H9 (cell line): ENCODE measurements at regions not wholly inside any gene's neighbourhood (a gene's known extent, or its start where the extent isn't known, plus 50 kb on each side); places are given as distances from the start of the nearest gene placed in this dataset.

Experiments used
- DNase-seq: peaks from one replicate; pipeline ENCODE4 v3.0.0-alpha.2; 2017
- H2AFZ ChIP-seq: one replicate; pipeline ENCODE4 v1.6.1; 2013; ENCODE audit warnings: mild to moderate bottlenecking, low read length, control low read depth, moderate library complexity
- H2AK5ac ChIP-seq: 2 replicates; pipeline ENCODE4 v1.6.1; 2013; ENCODE audit warnings: low read length, control low read depth, mixed read lengths; ENCODE audit not compliant: insufficient read length
- H2BK120ac ChIP-seq: one replicate; pipeline ENCODE4 v1.6.1; 2013; ENCODE audit warnings: low read depth, mild to moderate bottlenecking, low read length, control low read depth, inconsistent platforms; ENCODE audit not compliant: poor library complexity, severe bottlenecking
- H2BK12ac ChIP-seq: 2 replicates; pipeline ENCODE4 v1.6.1; 2013; ENCODE audit warnings: low read length, control low read depth, mixed read lengths, low read depth; ENCODE audit not compliant: insufficient read length
- H2BK15ac ChIP-seq: 2 replicates; pipeline ENCODE4 v1.6.1; 2013; ENCODE audit warnings: low read depth, low read length, control low read depth
- H2BK20ac ChIP-seq: one replicate; pipeline ENCODE4 v1.6.1; 2013; ENCODE audit warnings: low read depth, mild to moderate bottlenecking, low read length, control low read depth, inconsistent platforms; ENCODE audit not compliant: poor library complexity, severe bottlenecking
- H2BK5ac ChIP-seq: 2 replicates; pipeline ENCODE4 v1.6.1; 2013; ENCODE audit warnings: low read length, control low read depth, mixed read lengths; ENCODE audit not compliant: insufficient read length
- H3K14ac ChIP-seq: 2 replicates; pipeline ENCODE4 v1.6.1; 2013; ENCODE audit warnings: low read length, control low read depth; ENCODE audit not compliant: insufficient read depth
- H3K18ac ChIP-seq: 2 replicates; pipeline ENCODE4 v1.6.1; 2013; ENCODE audit warnings: low read depth, mild to moderate bottlenecking, mixed read lengths, low read length, control low read depth; ENCODE audit not compliant: insufficient read length
- H3K23ac ChIP-seq: 2 replicates; pipeline ENCODE4 v1.6.1; 2013; ENCODE audit warnings: low read length, control low read depth, mixed read lengths, low read depth; ENCODE audit not compliant: insufficient read length
- H3K23me2 ChIP-seq: 2 replicates; pipeline ENCODE4 v1.6.1; 2013; ENCODE audit warnings: low read depth, mild to moderate bottlenecking, mixed read lengths, low read length, control low read depth; ENCODE audit not compliant: insufficient read length, poor library complexity, severe bottlenecking
- H3K27ac ChIP-seq: 2 replicates; pipeline ENCODE4 v1.5.1; 2013; ENCODE audit warnings: low read length, control low read depth, mixed read lengths, low read depth; ENCODE audit not compliant: insufficient read length
- H3K27me3 ChIP-seq: 2 replicates; pipeline ENCODE4 v1.6.1; 2013; ENCODE audit warnings: low read length, control low read depth, inconsistent platforms; ENCODE audit not compliant: insufficient read depth
- H3K4ac ChIP-seq: 2 replicates; pipeline ENCODE4 v1.6.1; 2013; ENCODE audit warnings: low read depth, mild to moderate bottlenecking, control low read depth, inconsistent platforms, low read length, moderate library complexity
- H3K4me1 ChIP-seq: 2 replicates; pipeline ENCODE4 v1.6.1; 2013; ENCODE audit warnings: low read length, control low read depth, inconsistent platforms; ENCODE audit not compliant: insufficient read depth
- H3K4me2 ChIP-seq: 2 replicates; pipeline ENCODE4 v1.6.1; 2013; ENCODE audit warnings: low read length, control low read depth, mixed read lengths; ENCODE audit not compliant: insufficient read length, insufficient read depth
- H3K56ac ChIP-seq: 2 replicates; pipeline ENCODE4 v1.6.1; 2013; ENCODE audit warnings: low read depth, mild to moderate bottlenecking, mixed read lengths, low read length, control low read depth; ENCODE audit not compliant: insufficient read length
- H3K79me1 ChIP-seq: 2 replicates; pipeline ENCODE4 v1.6.1; 2013; ENCODE audit warnings: low read depth, mild to moderate bottlenecking, moderate library complexity, low read length, control low read depth, inconsistent platforms; ENCODE audit not compliant: insufficient read depth, poor library complexity, severe bottlenecking
- H3K79me2 ChIP-seq: 2 replicates; pipeline ENCODE4 v1.6.1; 2013; ENCODE audit warnings: low read length, control low read depth, inconsistent platforms; ENCODE audit not compliant: insufficient read depth
- H3K9ac ChIP-seq: 2 replicates; pipeline ENCODE4 v1.6.1; 2013; ENCODE audit warnings: low read length, control low read depth, mixed read lengths; ENCODE audit not compliant: insufficient read length; ENCODE audit errors: extremely low read depth
- H3K9me3 ChIP-seq: one replicate; pipeline ENCODE4 v1.6.1; 2013; ENCODE audit warnings: low read depth, low read length, inconsistent platforms; ENCODE audit not compliant: control insufficient read depth
- H3T11ph ChIP-seq: one replicate; pipeline ENCODE4 v1.6.1; 2013; ENCODE audit warnings: mild to moderate bottlenecking, low read length, control low read depth, inconsistent platforms
- H4K20me1 ChIP-seq: one replicate; pipeline ENCODE4 v1.6.1; 2013; ENCODE audit not compliant: control insufficient read depth, insufficient read length, insufficient read depth
- H4K5ac ChIP-seq: 2 replicates; pipeline ENCODE4 v1.6.1; 2013; ENCODE audit warnings: low read depth, mild to moderate bottlenecking, mixed read lengths, low read length, control low read depth; ENCODE audit not compliant: insufficient read length
- H4K8ac ChIP-seq: replicated peaks from 2 replicates; pipeline ENCODE4 v1.6.1; 2013; ENCODE audit warnings: low read length, control low read depth, mixed read lengths, low read depth; ENCODE audit not compliant: insufficient read length
- H4K91ac ChIP-seq: 2 replicates; pipeline ENCODE4 v1.6.1; 2013; ENCODE audit warnings: low read depth, mild to moderate bottlenecking, moderate library complexity, mixed read lengths, low read length, control low read depth; ENCODE audit not compliant: insufficient read length
- H3K27ac Mint-ChIP-seq, 3 experiments: 2 replicates in 2 of 3; 3 replicates in 1 of 3; pipeline ENCODE4 v1.8.0; 2020 to 2021; ENCODE audit warnings: mixed read lengths in 3 of 3, mild to moderate bottlenecking in 1 of 3, moderate library complexity in 1 of 3
- H3K27me3 Mint-ChIP-seq: 2 replicates; pipeline ENCODE4 v1.8.0; 2021; ENCODE audit warnings: low read depth, mild to moderate bottlenecking, moderate library complexity, mixed read lengths
- H3K36me3 Mint-ChIP-seq, 3 experiments: 2 replicates in 2 of 3; 3 replicates in 1 of 3; pipeline ENCODE4 v1.8.0; 2020 to 2021; ENCODE audit warnings: low read depth in 3 of 3, mixed read lengths in 3 of 3; ENCODE audit not compliant: insufficient read depth in 1 of 3
- H3K4me1 Mint-ChIP-seq, 2 experiments: 2 replicates each; pipeline ENCODE4 v1.8.0; 2020; ENCODE audit warnings: mixed read lengths in 2 of 2
- H3K4me3 Mint-ChIP-seq, 2 experiments: 2 replicates in 1 of 2; 3 replicates in 1 of 2; pipeline ENCODE4 v1.8.0; 2020 to 2021; ENCODE audit warnings: mild to moderate bottlenecking in 2 of 2, mixed read lengths in 2 of 2, moderate library complexity in 1 of 2
- H3K9me3 Mint-ChIP-seq, 2 experiments: 2 replicates in 1 of 2; 3 replicates in 1 of 2; pipeline ENCODE4 v1.8.0; 2020; ENCODE audit warnings: mild to moderate bottlenecking in 2 of 2, mixed read lengths in 2 of 2, moderate library complexity in 1 of 2
- WGBS: extraction: QIAGEN DNeasy Blood & Tissue Kit; methylation state at CpG from one replicate; pipeline ENCODE4 v1.1.7; 2013; ENCODE audit warnings: missing lambda C conversion rate, low lambda C conversion rate, mixed read lengths; ENCODE audit not compliant: insufficient read length; ENCODE audit errors: extremely low coverage; 5-methylcytosine and 5-hydroxymethylcytosine counted together
- TF ChIP-seq, protein P1 (sequence below): fragments of 200-600 bp; sonication (generic); conservative IDR thresholded peaks from 3 replicates; pipeline ENCODE4 v1.8.0; 2021; ENCODE audit warnings: antibody characterized with exemption, mild to moderate bottlenecking

DNA sequence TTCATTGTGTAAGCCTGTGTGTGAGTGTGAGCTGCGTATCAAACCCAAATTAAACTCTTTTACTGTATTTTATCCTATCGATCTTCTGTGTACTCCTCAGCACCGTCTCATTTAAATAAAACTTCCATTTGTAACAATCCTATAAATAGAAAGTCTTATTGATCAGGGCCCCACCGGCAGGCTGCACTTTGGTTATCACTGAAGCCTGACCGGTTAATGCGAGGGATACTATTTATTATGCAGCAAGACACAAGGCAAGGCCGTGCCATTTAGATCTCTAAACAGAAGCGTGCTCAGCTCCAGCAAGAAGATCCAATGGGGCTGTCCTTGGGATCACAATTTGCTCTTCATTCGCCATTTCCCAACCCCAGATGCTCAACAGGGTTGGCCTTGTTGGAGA is 252.6 kb upstream of the TSHZ3 start:
- Histone ChIP-seq H4K5ac (no peak overlapping the region), H3K18ac (no peak overlapping the region), H3K27ac (no peak overlapping the region), H2BK120ac (no peak overlapping the region), H3K23ac (no peak overlapping the region), H3K9ac (no peak overlapping the region), H3K9me3 (no peaks in the 10 kb centered on the region), H4K91ac (no peak overlapping the region), H2BK20ac (no peak overlapping the region), H3K4me2 (no peak overlapping the region), H2BK5ac (no peak overlapping the region), H3K4me1 (no peaks in the 10 kb centered on the region), H3K56ac (no peak overlapping the region), H3K4ac (no peak overlapping the region), H2BK15ac (no peak overlapping the region), H3T11ph (no peak overlapping the region), H3K79me1 (no peaks in the 10 kb centered on the region), H4K8ac (no peak overlapping the region), H3K27me3 (peaks cover 3% of the 10 kb centered on the region; the same call in 1 of the 2 replicates), H3K79me2 (no peaks in the 10 kb centered on the region), H2AK5ac (no peak overlapping the region), H3K23me2 (no peaks in the 10 kb centered on the region), H2BK12ac (no peak overlapping the region), H3K14ac (no peak overlapping the region), H4K20me1 (no peaks in the 10 kb centered on the region), H2AFZ (no peak overlapping the region)
- H3K4me3 Mint-ChIP-seq, result no peak overlapping the region
- no CpG with 5 or more reads among the region's 9 CpGs for WGBS
- DNase-seq, result no peak
- no peak overlapping the region for H3K27ac Mint-ChIP-seq
- H3K36me3 Mint-ChIP-seq, result no peaks in the 10 kb centered on the region
- 0 out of 2 replicates have a peak, but pooled peaks cover 1% of the 10 kb centered on the region for H3K27me3 Mint-ChIP-seq
- no peaks in the 10 kb centered on the region for H3K4me1 Mint-ChIP-seq
- TF ChIP-seq, protein P1, sequence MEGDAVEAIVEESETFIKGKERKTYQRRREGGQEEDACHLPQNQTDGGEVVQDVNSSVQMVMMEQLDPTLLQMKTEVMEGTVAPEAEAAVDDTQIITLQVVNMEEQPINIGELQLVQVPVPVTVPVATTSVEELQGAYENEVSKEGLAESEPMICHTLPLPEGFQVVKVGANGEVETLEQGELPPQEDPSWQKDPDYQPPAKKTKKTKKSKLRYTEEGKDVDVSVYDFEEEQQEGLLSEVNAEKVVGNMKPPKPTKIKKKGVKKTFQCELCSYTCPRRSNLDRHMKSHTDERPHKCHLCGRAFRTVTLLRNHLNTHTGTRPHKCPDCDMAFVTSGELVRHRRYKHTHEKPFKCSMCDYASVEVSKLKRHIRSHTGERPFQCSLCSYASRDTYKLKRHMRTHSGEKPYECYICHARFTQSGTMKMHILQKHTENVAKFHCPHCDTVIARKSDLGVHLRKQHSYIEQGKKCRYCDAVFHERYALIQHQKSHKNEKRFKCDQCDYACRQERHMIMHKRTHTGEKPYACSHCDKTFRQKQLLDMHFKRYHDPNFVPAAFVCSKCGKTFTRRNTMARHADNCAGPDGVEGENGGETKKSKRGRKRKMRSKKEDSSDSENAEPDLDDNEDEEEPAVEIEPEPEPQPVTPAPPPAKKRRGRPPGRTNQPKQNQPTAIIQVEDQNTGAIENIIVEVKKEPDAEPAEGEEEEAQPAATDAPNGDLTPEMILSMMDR, result no peak
- no peaks in the 10 kb centered on the region for H3K9me3 Mint-ChIP-seq
